ENCODE measurements at regions not wholly inside any gene's neighbourhood (a gene's known extent, or its start where the extent isn't known, plus 50 kb on each side); places are given as distances from the start of the nearest gene placed in this dataset.
"Not testable (repeated sequence)": the region's sequence is repeated elsewhere in the genome, so short reads cannot be mapped to it uniquely, and the experiment has no call there.

- Histone ChIP-seq H3K4me1 (no peaks in the 10 kb centered on the region), H3K27ac (no peak overlapping the region), H3K36me3 (no peaks in the 10 kb centered on the region), H3K27me3 (no peaks in the 10 kb centered on the region), H3K4me3 (no peak overlapping the region), H3K9me3 (no peaks in the 10 kb centered on the region)
- DNase-seq (ENCODE audit: extremely low spot score in 2 of 2) = no peak
- no peak for TF ChIP-seq POLR2A (IDR thresholded peaks at IDR 0.05)
- no peak for TF ChIP-seq CTCF (IDR thresholded peaks at IDR 0.05)
- TF ChIP-seq POLR2AphosphoS5 (IDR thresholded peaks at IDR 0.05; ENCODE audit: insufficient read depth in 1 of 2, low read depth in 1 of 2) = no peak
- intact Hi-C loops (cut with DNase I) = no loop called here
Observed at GRCh38 chr3:162390891-162391290, 894.3 kb downstream of the OTOL1 start.

DNA sequence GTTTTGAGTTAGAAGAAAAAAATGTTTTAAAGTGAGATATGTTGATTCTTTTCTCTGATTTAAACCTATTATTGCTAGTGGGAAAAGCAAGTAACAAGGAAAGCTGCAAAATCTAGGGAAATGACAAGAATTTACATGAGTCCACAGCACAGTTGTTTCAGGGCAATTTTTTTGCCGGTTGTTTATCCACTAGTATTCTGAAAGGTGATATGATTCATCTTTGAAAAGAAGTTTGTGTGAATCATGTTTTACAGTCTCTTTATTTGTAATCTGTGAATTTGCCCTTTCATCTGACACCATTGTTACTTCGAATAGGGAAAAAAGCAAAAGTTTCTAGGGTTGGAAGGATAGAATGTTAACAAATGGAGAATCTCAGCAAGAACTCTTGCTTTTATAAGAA is 894.7 kb downstream of the OTOL1 start:
- intact Hi-C loops (cut with DNase I) = no loop called here
- no peaks in the 10 kb centered on the region for H3K4me1 ChIP-seq
- TF ChIP-seq CTCF (IDR thresholded peaks at IDR 0.05) (no peak), POLR2A (IDR thresholded peaks at IDR 0.05) (no peak), POLR2AphosphoS5 (IDR thresholded peaks at IDR 0.05; ENCODE audit: insufficient read depth in 1 of 2, low read depth in 1 of 2) (no peak)

GRCh38 chr3:162395496-162395895 is 898.9 kb downstream of the OTOL1 start:
- no peaks in the 10 kb centered on the region for H3K36me3 ChIP-seq
- no peaks in the 10 kb centered on the region for H3K27me3 ChIP-seq
- H3K9me3 ChIP-seq = no peaks in the 10 kb centered on the region
- DNase-seq (ENCODE audit: extremely low spot score in 2 of 2) = no peak
- no peaks in the 10 kb centered on the region for H3K4me1 ChIP-seq
- TF ChIP-seq POLR2AphosphoS5 (IDR thresholded peaks at IDR 0.05; ENCODE audit: insufficient read depth in 1 of 2, low read depth in 1 of 2) (no peak), CTCF (IDR thresholded peaks at IDR 0.05) (no peak), POLR2A (IDR thresholded peaks at IDR 0.05) (no peak)
- no peak overlapping the region for H3K4me3 ChIP-seq
- intact Hi-C loops (cut with DNase I) = no loop called here
- H3K27ac ChIP-seq = no peak overlapping the region

More for the DNA sequence above, 894.7 kb downstream of the OTOL1 start:
- no peaks in the 10 kb centered on the region for H3K36me3 ChIP-seq
- no peaks in the 10 kb centered on the region for H3K27me3 ChIP-seq
- no peak for DNase-seq (ENCODE audit: extremely low spot score in 2 of 2)
- H3K4me3 ChIP-seq = no peak overlapping the region
- no peaks in the 10 kb centered on the region for H3K9me3 ChIP-seq
- H3K27ac ChIP-seq = no peak overlapping the region

GRCh38 chr3:162398554-162398953 is 901.9 kb downstream of the OTOL1 start:
- no peak for DNase-seq (ENCODE audit: extremely low spot score in 2 of 2)
- H3K9me3 ChIP-seq = no peaks in the 10 kb centered on the region
- no peaks in the 10 kb centered on the region for H3K4me1 ChIP-seq
- no peak overlapping the region for H3K4me3 ChIP-seq
- TF ChIP-seq CTCF (IDR thresholded peaks at IDR 0.05) (no peak), POLR2A (IDR thresholded peaks at IDR 0.05) (no peak), POLR2AphosphoS5 (IDR thresholded peaks at IDR 0.05; ENCODE audit: insufficient read depth in 1 of 2, low read depth in 1 of 2) (no peak)
- H3K27ac ChIP-seq = no peak overlapping the region
- H3K36me3 ChIP-seq = no peaks in the 10 kb centered on the region
- intact Hi-C loops (cut with DNase I) = no loop called here
- no peaks in the 10 kb centered on the region for H3K27me3 ChIP-seq

DNA sequence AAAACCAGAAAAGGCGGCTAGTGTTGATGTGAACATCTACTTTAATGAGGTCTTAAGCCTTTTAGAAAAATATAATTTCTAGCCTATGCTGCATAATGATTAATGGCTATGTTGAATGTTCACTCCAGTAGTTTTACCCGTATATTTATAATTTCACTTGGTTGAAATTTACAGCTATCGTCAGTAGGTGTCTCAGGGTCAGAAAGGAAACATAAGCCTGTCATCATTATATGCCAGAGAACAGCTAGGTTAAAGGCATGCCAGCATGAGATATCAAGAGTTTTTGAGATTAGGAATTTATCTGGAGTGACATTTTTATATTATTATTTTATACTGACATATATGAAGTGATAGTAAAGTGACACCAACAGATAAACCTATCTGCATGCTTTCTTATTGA is 904.1 kb downstream of the OTOL1 start:
- H3K4me3 ChIP-seq = no peak overlapping the region
- TF ChIP-seq POLR2AphosphoS5 (IDR thresholded peaks at IDR 0.05; ENCODE audit: insufficient read depth in 1 of 2, low read depth in 1 of 2) (no peak), POLR2A (IDR thresholded peaks at IDR 0.05) (no peak), CTCF (IDR thresholded peaks at IDR 0.05) (no peak)
- DNase-seq (ENCODE audit: extremely low spot score in 2 of 2) = no peak
- intact Hi-C loops (cut with DNase I) = no loop called here
- H3K27me3 ChIP-seq = no peaks in the 10 kb centered on the region
- H3K4me1 ChIP-seq = no peaks in the 10 kb centered on the region
- no peaks in the 10 kb centered on the region for H3K36me3 ChIP-seq
- no peak overlapping the region for H3K27ac ChIP-seq
- no peaks in the 10 kb centered on the region for H3K9me3 ChIP-seq

GRCh38 chr3:162411556-162411955 is 914.9 kb downstream of the OTOL1 start:
- DNase-seq (ENCODE audit: extremely low spot score in 2 of 2); intact Hi-C loops (cut with DNase I); H3K4me1 ChIP-seq; H3K9me3 ChIP-seq; H3K27ac ChIP-seq; H3K4me3 ChIP-seq; H3K27me3 ChIP-seq; H3K36me3 ChIP-seq: not testable (repeated sequence)
